ENCODE measurements at regions not wholly inside any gene's neighbourhood (a gene's known extent, or its start where the extent isn't known, plus 50 kb on each side); places are given as distances from the start of the nearest gene placed in this dataset.

- DNase-seq (ENCODE audit: low spot score) = peak; percentile 53
Measured at GRCh38 chr6:170213637-170214018, 77.2 kb downstream of the DLL1 start.

DNA sequence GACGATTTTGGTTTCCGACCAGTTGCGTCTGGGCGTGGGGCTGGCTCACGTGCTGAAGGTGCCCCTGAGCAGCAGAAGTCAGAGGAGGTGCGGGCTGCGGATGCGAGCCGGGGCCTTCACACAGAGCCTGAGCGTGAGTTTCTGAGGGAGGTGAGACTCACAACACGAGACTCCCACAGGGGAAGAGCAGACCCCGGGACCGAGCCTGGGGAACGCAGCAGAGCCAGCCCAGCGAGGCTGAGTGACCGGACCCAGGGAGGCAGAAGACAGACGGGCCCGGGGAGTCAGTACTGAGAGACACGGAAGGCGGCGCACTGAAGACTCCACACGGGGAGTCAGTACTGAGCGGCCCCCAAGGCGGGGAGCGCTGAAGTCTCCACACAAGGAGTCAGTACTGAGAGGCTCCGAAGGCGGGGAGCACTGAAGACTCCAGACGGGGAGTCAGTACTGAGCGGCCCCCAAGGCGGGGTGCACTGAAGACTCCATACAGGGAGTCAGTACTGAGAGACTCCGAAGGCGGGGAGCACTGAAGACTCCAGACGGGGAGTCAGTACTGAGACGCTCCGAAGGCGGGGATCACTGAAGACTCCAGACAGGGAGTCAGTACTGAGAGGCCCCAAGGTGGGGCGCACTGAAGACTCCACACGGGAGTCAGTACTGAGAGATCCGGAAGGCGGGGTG lies 77.8 kb downstream of the DLL1 start:
- peak; percentile 65 for DNase-seq (ENCODE audit: low spot score)

GRCh38 chr6:170212051-170212756 lies 78.7 kb downstream of the DLL1 start:
- peak; percentile 77 for DNase-seq (ENCODE audit: low spot score)

GRCh38 chr6:170211404-170212025 lies 79.4 kb downstream of the DLL1 start:
- DNase-seq (ENCODE audit: low spot score) = peak; percentile 86

DNA sequence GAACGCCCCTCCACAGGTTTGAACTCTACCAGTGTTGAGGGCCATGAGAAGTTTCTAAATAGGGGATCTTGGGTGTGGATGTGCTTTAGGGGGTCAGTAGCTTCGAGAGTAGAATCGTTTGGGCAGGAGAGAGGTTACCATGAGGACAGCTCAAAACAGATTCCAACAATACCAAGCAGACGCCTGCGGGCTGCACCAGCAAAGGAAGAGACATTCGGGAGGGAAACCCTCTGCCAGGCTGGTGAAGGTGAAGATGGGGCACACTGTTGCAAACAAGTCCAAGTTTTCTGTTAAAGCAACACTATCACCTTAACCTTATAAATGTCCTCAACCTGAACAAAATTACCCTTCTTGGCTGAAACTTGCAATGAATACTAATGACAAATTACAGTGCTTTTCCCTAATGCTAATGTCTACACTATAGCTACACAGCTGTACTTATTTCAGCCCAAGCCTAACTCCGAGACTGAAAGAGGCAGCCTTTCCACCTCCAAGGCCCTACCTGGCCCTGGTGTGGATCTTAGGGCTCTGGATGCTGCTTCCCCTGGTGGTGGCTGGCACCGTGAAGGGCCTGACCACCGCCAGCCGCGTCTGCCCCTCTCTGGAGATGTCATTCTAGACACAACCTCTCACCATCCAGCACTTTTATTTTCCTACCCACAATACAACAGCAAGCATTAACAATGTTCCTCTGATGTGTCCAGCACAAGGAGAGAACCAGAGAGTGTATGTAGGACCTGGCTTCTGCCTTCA lies 80.1 kb downstream of the DLL1 start:
- DNase-seq (ENCODE audit: low spot score) = peak; percentile 71

- DNase-seq (ENCODE audit: low spot score) = no peak
Measured at GRCh38 chr6:170210026-170210390, 80.9 kb downstream of the DLL1 start.

DNA sequence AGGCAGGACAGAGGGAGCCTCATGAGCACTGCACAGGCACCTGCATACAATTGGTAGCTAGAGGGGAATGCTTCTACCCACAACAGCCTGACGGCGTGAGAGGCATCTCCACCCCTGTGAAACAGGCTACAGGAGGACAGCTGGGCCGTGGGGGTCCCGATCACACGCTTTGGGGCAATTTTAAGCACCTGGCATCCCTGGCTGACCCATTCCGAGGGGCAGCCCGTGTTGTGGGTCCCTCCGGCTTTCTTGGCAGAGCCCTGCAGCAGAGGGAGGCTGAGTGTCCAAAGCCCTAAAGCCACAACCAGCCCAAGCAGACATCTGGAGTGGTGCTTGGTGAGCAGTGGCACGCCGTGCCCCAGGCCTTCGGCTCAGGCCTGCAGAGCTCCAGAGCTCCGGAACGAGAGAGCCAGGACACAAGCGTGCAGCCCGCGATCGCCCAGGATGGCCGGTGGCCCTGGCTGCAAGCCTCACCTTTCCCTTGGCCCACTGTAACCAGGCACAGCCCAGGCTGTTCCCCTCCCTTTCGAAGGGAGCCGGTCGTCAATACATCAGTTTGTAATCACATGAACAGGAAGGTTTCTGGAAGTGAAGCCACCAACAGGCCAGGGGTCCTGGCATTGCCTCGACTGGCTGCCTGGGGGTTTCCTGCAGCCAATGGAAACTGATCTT lies 81.4 kb downstream of the DLL1 start:
- DNase-seq (ENCODE audit: low spot score) = peak; percentile 74

DNA sequence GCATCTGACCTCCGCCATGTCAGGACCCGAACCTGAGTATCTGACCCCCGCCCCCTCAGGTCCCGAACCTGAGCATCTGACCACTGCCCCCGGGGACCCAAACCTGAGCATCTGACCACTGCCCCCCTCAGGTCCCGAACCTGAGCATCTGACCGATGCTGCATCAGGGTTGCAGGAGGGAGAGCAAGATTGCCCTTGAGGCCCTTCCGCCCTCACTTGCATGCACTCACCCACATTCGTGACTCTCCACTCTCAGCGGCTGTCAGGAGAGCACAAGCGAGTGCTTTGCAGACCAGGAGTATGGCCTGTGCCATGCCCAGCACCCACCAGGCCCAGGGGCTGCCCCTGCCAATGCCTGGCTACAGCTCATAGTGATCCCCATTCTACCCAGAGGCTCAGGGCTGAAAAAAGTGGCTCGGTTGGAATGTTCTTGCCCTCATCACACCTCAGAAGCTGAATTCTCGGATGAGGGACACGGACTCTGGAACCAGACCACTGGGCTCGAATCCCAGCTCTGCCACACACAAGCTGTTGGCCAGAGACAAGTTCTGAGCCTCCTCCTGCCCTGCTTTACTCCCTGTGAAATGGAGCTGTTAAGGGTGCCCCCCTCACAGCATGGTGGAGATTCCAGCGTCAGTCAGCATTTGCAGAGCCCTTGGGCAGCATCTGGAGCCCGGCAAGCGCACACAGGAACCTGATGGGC lies 82.1 kb downstream of the DLL1 start:
- DNase-seq (ENCODE audit: low spot score) = peak; percentile 79

- DNase-seq (ENCODE audit: low spot score) = peak; percentile 73
Measured at GRCh38 chr6:170208182-170208601, 82.7 kb downstream of the DLL1 start.

- peak; percentile 60 for DNase-seq (ENCODE audit: low spot score)
Measured at GRCh38 chr6:170207586-170208181, 83.2 kb downstream of the DLL1 start.

DNA sequence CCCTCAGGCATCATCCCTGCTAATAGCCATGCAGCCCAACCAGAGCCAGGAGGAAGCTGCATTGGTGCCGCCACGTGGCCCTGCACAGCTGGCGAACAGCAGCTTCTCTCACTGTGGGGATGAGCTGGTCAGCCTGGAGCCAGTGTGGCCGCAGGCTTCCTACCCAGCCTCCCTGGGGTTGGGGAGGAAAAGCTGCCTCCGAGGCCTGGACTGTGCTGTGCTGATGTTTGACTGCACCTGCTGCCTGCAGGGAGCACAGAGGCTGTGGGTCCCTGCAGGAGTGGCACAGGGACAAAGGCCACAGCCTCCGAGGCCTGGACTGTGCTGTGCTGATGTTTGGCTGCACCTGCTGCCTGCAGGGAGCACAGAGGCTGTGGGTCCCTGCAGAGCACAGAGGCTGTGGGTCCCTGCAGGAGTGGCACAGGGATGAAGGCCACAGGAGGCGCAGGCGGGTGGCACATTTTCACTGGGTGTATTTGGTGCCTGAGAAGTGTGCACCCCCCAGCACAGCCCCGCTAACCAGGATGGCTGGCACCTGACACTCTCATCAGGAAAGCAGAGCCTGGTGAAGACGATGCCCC lies 83.9 kb downstream of the DLL1 start:
- DNase-seq (ENCODE audit: low spot score) = peak; percentile 79

- peak; percentile 49 for DNase-seq (ENCODE audit: low spot score)
Measured at GRCh38 chr6:170206317-170206621, 84.6 kb downstream of the DLL1 start.

GRCh38 chr6:170205534-170206316 lies 85.2 kb downstream of the DLL1 start:
- peak; percentile 55 for DNase-seq (ENCODE audit: low spot score)

- peak; percentile 33 for DNase-seq (ENCODE audit: low spot score)
Measured at GRCh38 chr6:170205126-170205525, 85.8 kb downstream of the DLL1 start.

- DNase-seq (ENCODE audit: low spot score) = peak; percentile 20
Measured at GRCh38 chr6:170203212-170203611, 87.7 kb downstream of the DLL1 start.

DNA sequence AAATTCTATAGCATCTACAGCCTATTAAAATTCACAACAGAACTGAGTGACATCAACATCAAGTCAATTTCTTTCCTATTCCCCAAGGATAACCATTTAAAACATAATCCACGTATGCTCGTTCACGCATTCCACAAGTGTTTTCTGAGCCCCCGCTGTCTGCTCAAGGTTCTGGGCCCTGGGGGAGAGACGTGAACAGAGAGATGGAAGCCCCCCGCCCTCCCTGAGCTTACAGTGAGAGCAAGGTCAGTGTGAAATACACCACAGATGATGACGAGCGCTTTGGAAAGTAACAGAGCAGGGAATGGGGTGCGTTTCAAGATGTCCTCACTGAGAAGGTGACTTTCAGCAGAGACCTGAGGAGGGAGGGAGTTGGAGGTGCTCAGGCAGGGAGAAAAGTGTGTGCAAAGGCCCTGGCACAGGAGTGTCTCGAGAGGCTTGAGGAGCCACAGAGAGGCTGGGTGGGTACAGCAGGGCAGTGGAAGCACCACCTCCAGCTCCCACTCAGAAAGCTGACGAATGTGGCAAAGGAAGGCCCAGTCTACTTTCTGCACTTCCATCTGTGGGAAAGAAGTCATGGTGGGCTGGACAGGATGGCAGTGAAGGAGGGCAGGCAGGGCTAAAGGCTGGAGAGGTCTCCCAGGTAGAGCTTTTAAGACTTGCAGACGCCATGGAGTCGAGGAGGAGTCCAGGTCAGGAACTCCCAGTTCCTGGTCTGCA lies 88.3 kb downstream of the DLL1 start:
- peak; percentile 67 for DNase-seq (ENCODE audit: low spot score)

- peak; percentile 33 for DNase-seq (ENCODE audit: low spot score)
Measured at GRCh38 chr6:170201361-170201760, 89.5 kb downstream of the DLL1 start.

DNA sequence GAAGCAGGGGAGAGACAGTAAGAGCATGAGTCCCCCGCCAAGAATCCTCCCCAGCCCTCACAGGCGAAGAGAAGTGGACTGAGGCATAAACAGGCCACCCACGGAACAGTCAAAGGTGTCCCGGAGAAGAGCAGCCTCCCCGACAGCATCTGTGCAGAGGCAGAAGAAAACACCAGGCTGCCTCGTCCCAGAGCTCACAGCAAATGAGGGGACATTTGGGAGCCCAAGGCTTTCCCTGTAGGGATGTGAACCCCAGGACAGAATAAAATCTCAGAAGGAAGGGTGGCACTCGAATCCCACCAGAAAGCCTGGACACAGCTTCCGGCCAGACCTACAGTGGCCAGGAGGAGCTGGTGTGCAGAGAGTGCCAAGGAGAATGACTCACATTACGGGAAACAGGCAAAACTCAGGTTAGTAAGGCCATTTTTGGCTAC lies 90.4 kb downstream of the DLL1 start:
- peak; percentile 67 for DNase-seq (ENCODE audit: low spot score)
